Suprapubic skin (tissue), 4 donors: ENCODE measurements at regions not wholly inside any gene's neighbourhood (a gene's known extent, or its start where the extent isn't known, plus 50 kb on each side); places are given as distances from the start of the nearest gene placed in this dataset.

ENCODE experiments used
- POLR2A ChIP-seq, 2 donors: fragments of 450-650 bp; IDR thresholded peaks; one replicate each; pipeline ENCODE4 v1.6.1; 2017; ENCODE audit warnings: antibody characterized with exemption in 2 of 2, mild to moderate bottlenecking in 2 of 2, moderate library complexity in 2 of 2
- POLR2AphosphoS5 ChIP-seq, 3 donors: sonication (generic); formaldehyde crosslinking; IDR thresholded peaks; one replicate each; pipeline ENCODE4 v1.6.1; 2017; ENCODE audit warnings: antibody characterized with exemption in 3 of 3
- TF ChIP-seq, protein P1 (sequence below), 2 donors: fragments of 200-600 bp in 1 of 2; fragments of 450-650 bp in 1 of 2; sonication (generic) in 1 of 2; IDR thresholded peaks; one replicate each; pipeline ENCODE4 v1.5.1; 2016 to 2019; ENCODE audit warnings: antibody characterized with exemption in 2 of 2, mild to moderate bottlenecking in 1 of 2, moderate library complexity in 1 of 2

DNA sequence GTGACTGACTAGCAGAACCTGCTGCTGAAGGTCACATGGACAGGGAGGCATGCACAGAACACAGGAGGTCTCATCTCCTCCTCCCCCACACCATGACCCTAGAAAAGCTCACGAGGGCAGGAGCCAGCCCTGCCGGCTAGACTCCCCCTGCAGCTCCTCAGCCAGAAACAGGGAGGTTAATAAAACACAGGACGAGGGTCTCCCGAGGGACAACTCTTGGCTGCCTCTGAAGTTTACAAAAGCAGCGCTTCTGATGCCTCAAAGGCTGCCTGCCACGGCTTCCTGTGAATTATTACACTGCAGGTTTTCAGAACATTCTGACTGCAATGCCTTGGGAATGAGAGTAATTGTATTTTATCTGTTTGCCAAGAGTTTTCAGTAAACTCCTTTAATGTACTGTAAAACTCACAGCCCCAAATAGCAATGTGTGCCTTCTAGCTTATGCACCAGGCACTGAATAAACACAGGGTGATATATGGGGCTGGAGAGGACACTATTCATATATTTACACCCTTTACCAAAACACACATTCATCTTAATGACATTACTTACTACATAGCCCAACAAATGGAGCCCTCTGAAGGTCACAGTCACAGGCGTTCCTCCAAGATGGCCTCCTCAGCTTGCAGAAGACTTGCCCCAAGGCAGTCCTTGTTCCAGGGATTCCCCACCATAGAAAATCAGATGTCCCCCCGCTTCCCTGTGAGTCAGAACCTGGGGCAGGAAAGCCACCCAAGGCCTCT, 83.7 kb downstream of the C5orf15 start:
- TF ChIP-seq, protein P1, sequence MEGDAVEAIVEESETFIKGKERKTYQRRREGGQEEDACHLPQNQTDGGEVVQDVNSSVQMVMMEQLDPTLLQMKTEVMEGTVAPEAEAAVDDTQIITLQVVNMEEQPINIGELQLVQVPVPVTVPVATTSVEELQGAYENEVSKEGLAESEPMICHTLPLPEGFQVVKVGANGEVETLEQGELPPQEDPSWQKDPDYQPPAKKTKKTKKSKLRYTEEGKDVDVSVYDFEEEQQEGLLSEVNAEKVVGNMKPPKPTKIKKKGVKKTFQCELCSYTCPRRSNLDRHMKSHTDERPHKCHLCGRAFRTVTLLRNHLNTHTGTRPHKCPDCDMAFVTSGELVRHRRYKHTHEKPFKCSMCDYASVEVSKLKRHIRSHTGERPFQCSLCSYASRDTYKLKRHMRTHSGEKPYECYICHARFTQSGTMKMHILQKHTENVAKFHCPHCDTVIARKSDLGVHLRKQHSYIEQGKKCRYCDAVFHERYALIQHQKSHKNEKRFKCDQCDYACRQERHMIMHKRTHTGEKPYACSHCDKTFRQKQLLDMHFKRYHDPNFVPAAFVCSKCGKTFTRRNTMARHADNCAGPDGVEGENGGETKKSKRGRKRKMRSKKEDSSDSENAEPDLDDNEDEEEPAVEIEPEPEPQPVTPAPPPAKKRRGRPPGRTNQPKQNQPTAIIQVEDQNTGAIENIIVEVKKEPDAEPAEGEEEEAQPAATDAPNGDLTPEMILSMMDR (IDR thresholded peaks at IDR 0.05) = no peak
- TF ChIP-seq POLR2A (IDR thresholded peaks at IDR 0.05) (no peak), POLR2AphosphoS5 (IDR thresholded peaks at IDR 0.05) (no peak)
